ENCODE measurements at regions not wholly inside any gene's neighbourhood (a gene's known extent, or its start where the extent isn't known, plus 50 kb on each side); places are given as distances from the start of the nearest gene placed in this dataset.

DNA sequence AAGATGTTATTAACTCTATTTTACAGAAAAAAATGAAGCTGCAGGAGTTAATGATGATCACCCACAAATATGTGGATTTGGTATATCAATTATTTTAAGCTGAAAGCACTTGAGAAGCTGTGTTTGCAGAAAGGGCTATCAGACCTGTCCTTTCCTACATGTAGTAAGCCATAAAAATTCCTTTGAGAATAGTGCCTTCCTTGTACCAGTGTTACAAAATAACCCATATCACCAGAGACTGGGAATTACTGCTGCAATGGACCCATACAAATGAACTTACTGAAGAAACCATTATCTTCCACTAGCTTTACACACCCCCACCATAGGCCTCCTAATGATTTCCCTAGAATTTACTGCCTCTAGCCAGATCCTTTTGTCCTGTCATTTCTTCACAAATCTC lies 99.2 kb upstream of the ZRANB2 start:
- Histone ChIP-seq H3K27me3 (ENCODE audit: control insufficient read depth, insufficient read depth, low read length) (no peaks in the 10 kb centered on the region), H3K27ac (ENCODE audit: low read length) (no peak overlapping the region), H3K9me3 (ENCODE audit: control insufficient read depth, insufficient read depth, low read depth, low read length) (no peaks in the 10 kb centered on the region), H3K4me1 (ENCODE audit: control insufficient read depth, insufficient read depth, low read length) (no peaks in the 10 kb centered on the region), H3K4me3 (ENCODE audit: low read depth in 2 of 2, low read length in 2 of 2) (no peak overlapping the region), H3K36me3 (ENCODE audit: control insufficient read depth, insufficient read depth, low read length) (no peaks in the 10 kb centered on the region)
- ChIA-PET CTCF (no interaction called here), POLR2A (no interaction called here)
- intact Hi-C loops (cut with micrococcal nuclease; ENCODE audit: unreplicated experiment) (no loop called here), in situ Hi-C loops (cut with HindIII; ENCODE audit: low pct_unique_long_range_greater_than_20kb, low sequenced_read_pairs) (no loop called here)
- BruUV-seq (replicated peaks) = no TSS peak
- ATAC-seq = no peak
- no peak for DNase-seq (ENCODE audit: low read depth, low spot score)
- TF ChIP-seq SIN3A (IDR thresholded peaks at IDR 0.05; ENCODE audit: borderline replicate concordance, insufficient read depth, low read depth, low read length) (no peak), TCF7L2 (IDR thresholded peaks at IDR 0.05; ENCODE audit: low read depth, low read length) (no peak), POLR2AphosphoS5 (IDR thresholded peaks at IDR 0.05; ENCODE audit: low read depth, low read length) (no peak)
- TF ChIP-seq, protein P1, sequence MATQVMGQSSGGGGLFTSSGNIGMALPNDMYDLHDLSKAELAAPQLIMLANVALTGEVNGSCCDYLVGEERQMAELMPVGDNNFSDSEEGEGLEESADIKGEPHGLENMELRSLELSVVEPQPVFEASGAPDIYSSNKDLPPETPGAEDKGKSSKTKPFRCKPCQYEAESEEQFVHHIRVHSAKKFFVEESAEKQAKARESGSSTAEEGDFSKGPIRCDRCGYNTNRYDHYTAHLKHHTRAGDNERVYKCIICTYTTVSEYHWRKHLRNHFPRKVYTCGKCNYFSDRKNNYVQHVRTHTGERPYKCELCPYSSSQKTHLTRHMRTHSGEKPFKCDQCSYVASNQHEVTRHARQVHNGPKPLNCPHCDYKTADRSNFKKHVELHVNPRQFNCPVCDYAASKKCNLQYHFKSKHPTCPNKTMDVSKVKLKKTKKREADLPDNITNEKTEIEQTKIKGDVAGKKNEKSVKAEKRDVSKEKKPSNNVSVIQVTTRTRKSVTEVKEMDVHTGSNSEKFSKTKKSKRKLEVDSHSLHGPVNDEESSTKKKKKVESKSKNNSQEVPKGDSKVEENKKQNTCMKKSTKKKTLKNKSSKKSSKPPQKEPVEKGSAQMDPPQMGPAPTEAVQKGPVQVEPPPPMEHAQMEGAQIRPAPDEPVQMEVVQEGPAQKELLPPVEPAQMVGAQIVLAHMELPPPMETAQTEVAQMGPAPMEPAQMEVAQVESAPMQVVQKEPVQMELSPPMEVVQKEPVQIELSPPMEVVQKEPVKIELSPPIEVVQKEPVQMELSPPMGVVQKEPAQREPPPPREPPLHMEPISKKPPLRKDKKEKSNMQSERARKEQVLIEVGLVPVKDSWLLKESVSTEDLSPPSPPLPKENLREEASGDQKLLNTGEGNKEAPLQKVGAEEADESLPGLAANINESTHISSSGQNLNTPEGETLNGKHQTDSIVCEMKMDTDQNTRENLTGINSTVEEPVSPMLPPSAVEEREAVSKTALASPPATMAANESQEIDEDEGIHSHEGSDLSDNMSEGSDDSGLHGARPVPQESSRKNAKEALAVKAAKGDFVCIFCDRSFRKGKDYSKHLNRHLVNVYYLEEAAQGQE (IDR thresholded peaks at IDR 0.05; ENCODE audit: insufficient read depth in 1 of 2, low read depth in 2 of 2, low read length in 1 of 2) = no peak
- TF ChIP-seq, protein P2, sequence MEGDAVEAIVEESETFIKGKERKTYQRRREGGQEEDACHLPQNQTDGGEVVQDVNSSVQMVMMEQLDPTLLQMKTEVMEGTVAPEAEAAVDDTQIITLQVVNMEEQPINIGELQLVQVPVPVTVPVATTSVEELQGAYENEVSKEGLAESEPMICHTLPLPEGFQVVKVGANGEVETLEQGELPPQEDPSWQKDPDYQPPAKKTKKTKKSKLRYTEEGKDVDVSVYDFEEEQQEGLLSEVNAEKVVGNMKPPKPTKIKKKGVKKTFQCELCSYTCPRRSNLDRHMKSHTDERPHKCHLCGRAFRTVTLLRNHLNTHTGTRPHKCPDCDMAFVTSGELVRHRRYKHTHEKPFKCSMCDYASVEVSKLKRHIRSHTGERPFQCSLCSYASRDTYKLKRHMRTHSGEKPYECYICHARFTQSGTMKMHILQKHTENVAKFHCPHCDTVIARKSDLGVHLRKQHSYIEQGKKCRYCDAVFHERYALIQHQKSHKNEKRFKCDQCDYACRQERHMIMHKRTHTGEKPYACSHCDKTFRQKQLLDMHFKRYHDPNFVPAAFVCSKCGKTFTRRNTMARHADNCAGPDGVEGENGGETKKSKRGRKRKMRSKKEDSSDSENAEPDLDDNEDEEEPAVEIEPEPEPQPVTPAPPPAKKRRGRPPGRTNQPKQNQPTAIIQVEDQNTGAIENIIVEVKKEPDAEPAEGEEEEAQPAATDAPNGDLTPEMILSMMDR (IDR thresholded peaks at IDR 0.05) = no peak

DNA sequence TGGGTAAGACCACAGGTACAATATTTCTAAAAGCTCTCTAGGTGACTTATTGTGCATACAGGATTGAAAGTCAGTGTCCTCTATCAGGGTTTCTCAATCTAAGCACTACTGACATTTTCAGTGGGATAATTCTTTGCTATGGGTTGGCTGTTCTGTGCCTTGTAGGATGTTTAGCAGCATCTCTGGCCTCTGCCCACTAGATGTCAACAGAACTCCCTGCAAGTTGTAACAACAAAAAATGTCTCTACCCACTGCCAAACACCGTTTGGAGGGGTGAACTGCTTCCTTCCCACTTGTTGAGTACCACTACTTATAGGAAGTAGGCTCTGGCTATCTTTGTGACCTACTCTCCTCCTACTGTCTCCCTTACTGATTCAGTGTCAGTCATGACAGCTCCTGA lies 90.1 kb upstream of the ZRANB2 start:
- no peak for TF ChIP-seq SIN3A (IDR thresholded peaks at IDR 0.05; ENCODE audit: borderline replicate concordance, insufficient read depth, low read depth, low read length)
- TF ChIP-seq, protein P2 (IDR thresholded peaks at IDR 0.05) = no peak
- no peak for TF ChIP-seq TCF7L2 (IDR thresholded peaks at IDR 0.05; ENCODE audit: low read depth, low read length)
- TF ChIP-seq, protein P1 (IDR thresholded peaks at IDR 0.05; ENCODE audit: insufficient read depth in 1 of 2, low read depth in 2 of 2, low read length in 1 of 2) = no peak
- no peak for TF ChIP-seq POLR2AphosphoS5 (IDR thresholded peaks at IDR 0.05; ENCODE audit: low read depth, low read length)
- Histone ChIP-seq H3K4me1 (ENCODE audit: control insufficient read depth, insufficient read depth, low read length) (no peaks in the 10 kb centered on the region), H3K9me3 (ENCODE audit: control insufficient read depth, insufficient read depth, low read depth, low read length) (no peaks in the 10 kb centered on the region), H3K27me3 (ENCODE audit: control insufficient read depth, insufficient read depth, low read length) (no peaks in the 10 kb centered on the region), H3K36me3 (ENCODE audit: control insufficient read depth, insufficient read depth, low read length) (no peaks in the 10 kb centered on the region), H3K27ac (ENCODE audit: low read length) (no peak overlapping the region), H3K4me3 (ENCODE audit: low read depth in 2 of 2, low read length in 2 of 2) (no peak overlapping the region)
- in situ Hi-C loops (cut with HindIII; ENCODE audit: low pct_unique_long_range_greater_than_20kb, low sequenced_read_pairs) = no loop called here
- DNase-seq (ENCODE audit: low read depth, low spot score) = no peak
- BruUV-seq (replicated peaks) = no TSS peak
- POLR2A ChIA-PET = no interaction called here
- intact Hi-C loops (cut with micrococcal nuclease; ENCODE audit: unreplicated experiment) = no loop called here
- CTCF ChIA-PET = no interaction called here
- no peak for ATAC-seq
